Activated T-cell treated with anti-CD3 and anti-CD28 coated beads, Interleukin-2, amount 50 U/mL, for 4 hours (primary cell): ENCODE measurements at regions not wholly inside any gene's neighbourhood (a gene's known extent, or its start where the extent isn't known, plus 50 kb on each side); places are given as distances from the start of the nearest gene placed in this dataset.

Experiments
- ATAC-seq, 2 donors: fragments of 200-7000 bp; cut with Tn5 transposase; one replicate each; pipeline ENCODE4 v1.10.0; 2021
- DNase-seq: peaks from one replicate; pipeline ENCODE4 v3.0.0-alpha.2; 2020
- H3K27me3 Mint-ChIP-seq: one replicate; pipeline ENCODE4 v1.8.0; 2021; ENCODE audit warnings: low read depth, mixed read lengths
- H3K36me3 Mint-ChIP-seq: one replicate; pipeline ENCODE4 v1.8.0; 2022; ENCODE audit warnings: mixed read lengths; ENCODE audit not compliant: insufficient read depth
- H3K4me1 Mint-ChIP-seq: one replicate; pipeline ENCODE4 v1.8.0; 2021; ENCODE audit warnings: low read depth, mixed read lengths
- H3K4me3 Mint-ChIP-seq: one replicate; pipeline ENCODE4 v1.8.0; 2021; ENCODE audit warnings: mild to moderate bottlenecking, moderate library complexity, mixed read lengths
- H3K9me3 Mint-ChIP-seq: one replicate; pipeline ENCODE4 v1.8.0; 2021; ENCODE audit warnings: mixed read lengths

DNA sequence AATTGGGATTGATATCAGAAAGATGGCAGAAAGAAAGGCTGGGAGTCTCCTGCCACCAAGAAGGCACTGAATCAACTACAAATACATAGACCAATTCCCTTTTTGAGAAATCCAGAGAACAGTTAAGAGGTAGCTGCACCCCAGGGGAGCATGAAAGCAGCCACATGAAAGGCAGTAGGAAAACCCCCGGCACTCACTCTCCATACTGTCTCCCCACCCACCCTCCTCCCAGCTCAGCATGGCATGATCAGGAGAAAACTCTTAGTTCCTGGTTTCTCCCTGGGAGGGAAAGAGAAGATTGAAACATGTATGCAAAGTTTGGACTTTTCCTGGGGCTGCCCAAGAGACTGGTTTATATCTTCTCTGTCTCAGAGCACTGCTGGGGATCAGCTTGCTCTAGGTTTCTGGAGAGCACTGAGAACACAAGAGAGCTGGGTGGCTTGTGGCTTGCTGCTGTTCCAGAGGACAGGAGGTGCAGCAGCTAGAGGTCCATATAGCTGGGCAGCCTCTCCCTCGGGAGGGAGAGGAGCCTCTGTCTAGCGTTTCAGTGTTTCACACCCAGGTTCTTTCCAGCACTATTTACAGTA is 305.7 kb downstream of the PDGFC start:
- H3K4me1 Mint-ChIP-seq: no peaks in the 10 kb centered on the region
- H3K9me3 Mint-ChIP-seq: peaks cover 4% of the 10 kb centered on the region
- no peak overlapping the region for H3K4me3 Mint-ChIP-seq
- no peak for DNase-seq
- no peaks in the 10 kb centered on the region for H3K36me3 Mint-ChIP-seq
- no peaks in the 10 kb centered on the region for H3K27me3 Mint-ChIP-seq
- no peak for ATAC-seq

DNA sequence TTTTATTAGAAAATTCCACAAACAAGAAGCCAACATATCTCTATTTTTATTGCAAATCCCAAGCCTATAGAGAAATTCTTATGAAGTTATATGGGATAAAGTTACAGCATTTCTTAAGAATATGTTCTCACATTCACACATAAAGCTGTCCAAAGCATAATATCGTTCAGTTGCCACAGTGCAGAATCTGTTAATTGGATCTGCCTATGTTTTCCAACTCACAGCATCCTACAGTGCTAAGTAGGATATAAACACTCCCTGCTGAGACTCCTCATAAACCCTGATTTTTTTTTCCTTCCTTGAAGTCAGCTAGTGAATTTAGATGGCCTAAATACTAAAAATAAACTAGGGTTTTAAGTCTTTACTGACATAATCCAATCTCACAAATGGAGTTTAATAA is 307.9 kb downstream of the PDGFC start:
- H3K27me3 Mint-ChIP-seq: no peaks in the 10 kb centered on the region
- no peaks in the 10 kb centered on the region for H3K36me3 Mint-ChIP-seq
- H3K4me1 Mint-ChIP-seq: no peaks in the 10 kb centered on the region
- DNase-seq: no peak
- ATAC-seq: no peak
- peaks cover 8% of the 10 kb centered on the region for H3K9me3 Mint-ChIP-seq
- H3K4me3 Mint-ChIP-seq: no peak overlapping the region

DNA sequence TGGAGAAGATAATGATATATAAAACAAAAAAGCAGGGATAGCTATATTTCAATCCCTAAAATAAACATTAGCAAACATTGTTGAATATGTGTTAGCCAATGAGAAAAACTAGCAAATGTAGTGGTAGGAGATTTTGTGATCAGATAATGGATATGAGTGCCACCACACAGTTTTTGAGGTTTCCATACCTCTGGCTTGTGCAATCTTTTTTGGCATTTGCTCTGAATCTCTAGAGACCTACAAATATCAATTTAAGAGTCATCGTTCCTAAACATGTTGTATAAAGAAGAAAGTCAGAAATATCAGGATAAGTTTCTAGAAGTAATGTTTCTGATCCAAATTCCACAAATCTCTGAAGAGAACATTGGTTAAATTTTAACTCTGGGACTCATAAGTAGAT is 308.7 kb downstream of the PDGFC start:
- peaks cover 8% of the 10 kb centered on the region for H3K9me3 Mint-ChIP-seq
- ATAC-seq: no peak
- DNase-seq: no peak
- no peaks in the 10 kb centered on the region for H3K4me1 Mint-ChIP-seq
- no peaks in the 10 kb centered on the region for H3K36me3 Mint-ChIP-seq
- no peaks in the 10 kb centered on the region for H3K27me3 Mint-ChIP-seq
- H3K4me3 Mint-ChIP-seq: no peak overlapping the region

DNA sequence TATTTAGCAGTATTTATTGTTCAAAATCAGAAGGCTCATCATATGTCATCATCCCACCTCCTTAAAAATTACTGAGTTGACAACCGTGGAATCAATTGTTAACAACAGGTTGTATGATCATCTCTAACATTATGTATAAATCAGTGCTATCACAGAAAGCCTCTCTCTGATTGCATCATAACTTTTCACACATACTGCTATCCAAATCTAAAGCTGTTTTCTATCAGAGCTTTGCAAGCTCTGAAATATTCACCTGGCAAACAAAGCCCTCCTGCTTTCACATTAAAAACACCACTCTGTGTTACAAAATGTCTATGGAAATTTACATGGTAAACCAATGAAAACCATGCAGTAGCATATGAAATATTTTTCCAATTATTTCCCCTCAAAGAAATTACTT is 310.0 kb downstream of the PDGFC start:
- Mint-ChIP-seq H3K4me3 (no peak overlapping the region), H3K9me3 (peaks cover 13% of the 10 kb centered on the region), H3K36me3 (no peaks in the 10 kb centered on the region), H3K27me3 (no peaks in the 10 kb centered on the region), H3K4me1 (no peaks in the 10 kb centered on the region)
- DNase-seq: no peak
- no peak for ATAC-seq

DNA sequence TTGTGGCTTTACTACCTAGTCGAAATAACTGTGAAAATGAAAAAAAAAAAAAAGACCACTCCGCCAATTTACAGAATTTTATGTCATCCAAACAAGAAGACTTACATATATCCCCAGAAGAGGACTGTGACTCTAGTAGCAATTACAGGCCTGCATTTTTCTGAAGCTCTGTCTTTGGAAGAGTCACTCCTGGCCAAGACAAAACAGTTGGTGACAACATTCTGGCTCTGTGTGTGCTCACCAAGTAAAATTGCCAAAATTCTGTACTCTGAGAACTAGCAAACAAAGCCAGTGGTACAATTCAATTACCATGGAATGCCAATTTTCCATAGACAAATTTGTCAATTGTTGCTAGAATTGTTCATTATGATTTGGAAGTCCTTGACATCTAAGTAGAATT is 311.1 kb downstream of the PDGFC start:
- H3K36me3 Mint-ChIP-seq: no peaks in the 10 kb centered on the region
- H3K9me3 Mint-ChIP-seq: peaks cover 9% of the 10 kb centered on the region
- no peak overlapping the region for H3K4me3 Mint-ChIP-seq
- DNase-seq (no peak), ATAC-seq (no peak)
- no peaks in the 10 kb centered on the region for H3K4me1 Mint-ChIP-seq
- no peaks in the 10 kb centered on the region for H3K27me3 Mint-ChIP-seq

DNA sequence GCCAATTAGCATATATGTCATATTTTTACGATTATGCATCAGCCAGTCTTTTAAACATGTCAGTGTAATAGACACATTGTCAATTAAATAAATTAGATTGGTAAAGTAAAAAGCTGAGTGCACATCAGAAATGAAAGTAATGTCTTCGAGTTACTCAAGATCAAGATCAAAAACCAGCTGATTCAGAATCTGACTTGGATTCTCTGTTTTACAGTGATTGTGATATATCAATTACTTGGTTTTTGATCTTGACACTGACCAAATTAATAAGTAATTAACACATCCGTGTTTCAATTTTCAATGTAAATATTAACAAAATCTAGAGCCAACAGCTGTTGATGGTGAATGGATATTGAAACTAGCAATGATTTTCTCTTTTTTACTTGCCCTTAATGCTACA is 311.6 kb downstream of the PDGFC start:
- no peak overlapping the region for H3K4me3 Mint-ChIP-seq
- peaks cover 9% of the 10 kb centered on the region for H3K9me3 Mint-ChIP-seq
- no peaks in the 10 kb centered on the region for H3K4me1 Mint-ChIP-seq
- no peak for ATAC-seq
- no peaks in the 10 kb centered on the region for H3K27me3 Mint-ChIP-seq
- no peaks in the 10 kb centered on the region for H3K36me3 Mint-ChIP-seq
- DNase-seq: no peak

DNA sequence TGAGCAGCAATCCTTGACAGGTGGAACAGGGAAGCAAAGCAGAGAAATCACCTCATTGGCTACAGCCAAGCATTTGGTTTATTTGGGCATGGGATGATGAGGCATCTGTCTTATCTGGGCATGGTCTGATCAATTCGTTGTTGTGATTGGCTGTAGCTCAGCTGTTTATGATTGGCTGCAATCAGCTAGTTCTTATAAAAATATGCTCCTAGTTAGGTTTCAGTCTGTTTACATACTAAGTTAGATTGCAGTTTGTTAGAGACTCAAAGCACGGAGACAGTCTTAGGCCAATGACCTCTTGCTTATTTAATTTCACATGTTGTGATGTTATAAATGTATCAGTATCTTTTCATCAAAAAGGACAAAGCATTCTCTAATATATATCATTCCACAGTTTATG is 312.0 kb downstream of the PDGFC start:
- ATAC-seq (no peak), DNase-seq (no peak)
- Mint-ChIP-seq H3K27me3 (no peaks in the 10 kb centered on the region), H3K4me3 (no peak overlapping the region), H3K4me1 (no peaks in the 10 kb centered on the region), H3K36me3 (no peaks in the 10 kb centered on the region), H3K9me3 (peaks cover 9% of the 10 kb centered on the region)

DNA sequence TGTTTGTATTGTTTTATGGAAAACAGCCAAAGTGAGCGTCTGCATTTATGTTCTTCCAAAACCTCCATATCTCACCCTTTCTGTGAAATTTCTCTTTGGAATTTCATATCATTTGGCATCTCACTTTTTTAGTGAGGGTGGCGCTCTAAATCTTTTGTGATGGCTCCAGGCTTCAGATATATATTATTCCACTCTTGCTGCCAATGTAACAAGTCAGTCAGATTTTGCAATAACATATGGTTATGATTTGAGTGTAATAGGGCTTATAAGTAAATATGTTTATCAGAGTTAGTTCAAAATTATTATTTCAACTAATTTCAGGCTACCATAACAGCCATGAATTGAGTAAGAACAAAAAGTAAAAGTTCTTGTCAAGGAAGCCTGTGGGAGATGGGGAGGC is 314.7 kb downstream of the PDGFC start:
- H3K9me3 Mint-ChIP-seq: peaks cover 14% of the 10 kb centered on the region
- DNase-seq (no peak), ATAC-seq (no peak)
- no peaks in the 10 kb centered on the region for H3K36me3 Mint-ChIP-seq
- H3K27me3 Mint-ChIP-seq: no peaks in the 10 kb centered on the region
- no peaks in the 10 kb centered on the region for H3K4me1 Mint-ChIP-seq
- H3K4me3 Mint-ChIP-seq: no peak overlapping the region

DNA sequence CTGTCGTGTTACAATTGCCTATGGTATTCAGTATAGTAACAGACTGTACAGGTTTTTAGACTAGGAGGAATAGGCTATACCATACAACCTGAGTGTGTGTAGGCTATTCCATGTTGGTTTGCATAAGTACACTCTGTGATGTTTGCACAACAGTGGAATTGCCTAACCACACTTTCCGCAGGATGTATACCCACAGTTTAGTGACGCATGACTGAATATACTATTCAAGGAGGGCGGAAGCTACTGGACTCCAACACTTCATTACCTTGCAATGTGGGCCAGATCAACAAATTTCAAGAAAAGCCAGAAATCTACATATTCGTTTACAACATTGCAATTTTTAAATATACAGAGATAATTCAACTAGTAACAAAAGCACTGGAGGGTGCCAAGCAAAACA is 317.2 kb downstream of the PDGFC start:
- no peaks in the 10 kb centered on the region for H3K27me3 Mint-ChIP-seq
- H3K9me3 Mint-ChIP-seq: peaks cover 20% of the 10 kb centered on the region
- no peaks in the 10 kb centered on the region for H3K36me3 Mint-ChIP-seq
- H3K4me1 Mint-ChIP-seq: no peaks in the 10 kb centered on the region
- DNase-seq: no peak
- H3K4me3 Mint-ChIP-seq: no peak overlapping the region
- ATAC-seq: no peak

DNA sequence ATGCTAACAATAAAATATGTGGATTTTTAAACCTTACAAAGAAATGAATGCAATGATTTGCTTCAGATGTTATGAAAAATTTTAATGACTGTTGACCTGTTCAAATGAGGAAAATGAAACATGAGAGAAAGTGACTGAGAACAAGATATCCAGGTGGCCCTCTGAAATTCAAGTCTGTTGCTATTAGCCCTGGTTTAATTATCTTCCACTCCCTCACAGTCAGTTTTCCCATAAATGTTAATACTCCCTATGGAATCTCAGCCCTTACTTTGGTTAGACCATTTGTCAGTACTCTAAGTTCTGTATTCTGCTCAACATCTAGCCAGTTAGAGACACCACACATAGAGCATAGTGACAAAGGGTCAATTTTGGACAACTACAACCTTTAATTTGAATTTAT is 327.8 kb downstream of the PDGFC start:
- H3K4me3 Mint-ChIP-seq: no peak overlapping the region
- no peaks in the 10 kb centered on the region for H3K4me1 Mint-ChIP-seq
- no peak for DNase-seq
- no peaks in the 10 kb centered on the region for H3K27me3 Mint-ChIP-seq
- H3K36me3 Mint-ChIP-seq: no peaks in the 10 kb centered on the region
- no peak for ATAC-seq
- H3K9me3 Mint-ChIP-seq: peaks cover 10% of the 10 kb centered on the region

DNA sequence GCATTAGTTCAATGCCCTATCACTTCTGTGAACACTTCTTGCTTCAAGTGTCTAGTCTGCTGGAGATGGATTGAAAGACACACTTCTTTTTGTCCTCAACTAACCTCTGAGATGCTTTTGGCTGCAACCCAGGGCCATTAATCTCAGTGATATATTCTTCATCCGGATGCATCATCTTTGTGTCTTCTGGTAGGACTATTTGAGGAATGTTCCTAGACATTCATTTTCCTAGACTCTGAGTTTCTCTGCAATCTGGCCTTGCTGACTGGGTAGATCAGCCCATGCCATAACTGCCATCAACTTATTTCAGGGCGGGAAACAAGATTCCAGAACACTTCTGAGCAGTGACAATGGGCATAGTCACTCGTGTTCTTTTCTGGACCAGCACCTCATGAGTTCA is 329.4 kb downstream of the PDGFC start:
- DNase-seq: no peak
- Mint-ChIP-seq H3K36me3 (no peaks in the 10 kb centered on the region), H3K4me3 (no peak overlapping the region), H3K4me1 (no peaks in the 10 kb centered on the region), H3K9me3 (peaks cover 9% of the 10 kb centered on the region), H3K27me3 (no peaks in the 10 kb centered on the region)
- no peak for ATAC-seq

DNA sequence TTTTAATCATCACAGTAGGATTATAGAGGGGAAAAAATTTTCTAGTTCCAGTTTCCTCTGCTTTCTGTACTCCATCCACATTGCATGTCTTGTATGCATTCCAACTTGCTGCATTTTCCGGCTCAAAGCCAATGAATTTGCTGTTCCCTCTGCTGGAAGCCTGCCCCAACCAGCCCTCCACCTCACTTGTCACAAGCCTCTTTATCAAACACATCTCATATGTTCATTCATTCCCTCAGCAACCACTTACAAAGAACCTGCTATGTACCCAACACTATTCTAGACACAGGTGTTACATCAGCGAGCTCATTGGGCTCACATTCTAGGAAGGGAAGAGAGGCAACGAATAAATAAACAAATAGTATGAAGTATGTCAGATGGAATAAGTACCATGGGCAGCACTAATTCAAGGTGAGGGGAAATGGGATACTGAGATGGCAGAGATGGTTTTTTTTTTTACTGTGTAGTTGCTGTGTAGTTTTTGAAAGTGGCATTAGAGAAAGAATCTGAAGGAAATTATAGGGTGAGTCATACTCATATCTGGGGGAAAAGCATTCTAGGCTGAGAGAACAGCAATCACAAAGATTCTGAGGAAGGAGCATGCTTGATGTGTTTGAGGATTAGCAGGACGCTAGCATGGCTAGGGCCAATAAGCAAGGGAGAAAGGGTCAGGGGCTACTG is 332.5 kb downstream of the PDGFC start:
- Mint-ChIP-seq H3K27me3 (no peaks in the 10 kb centered on the region), H3K4me3 (no peak overlapping the region), H3K36me3 (no peaks in the 10 kb centered on the region), H3K9me3 (peaks cover 5% of the 10 kb centered on the region), H3K4me1 (no peaks in the 10 kb centered on the region)
- DNase-seq (no peak), ATAC-seq (no peak)

DNA sequence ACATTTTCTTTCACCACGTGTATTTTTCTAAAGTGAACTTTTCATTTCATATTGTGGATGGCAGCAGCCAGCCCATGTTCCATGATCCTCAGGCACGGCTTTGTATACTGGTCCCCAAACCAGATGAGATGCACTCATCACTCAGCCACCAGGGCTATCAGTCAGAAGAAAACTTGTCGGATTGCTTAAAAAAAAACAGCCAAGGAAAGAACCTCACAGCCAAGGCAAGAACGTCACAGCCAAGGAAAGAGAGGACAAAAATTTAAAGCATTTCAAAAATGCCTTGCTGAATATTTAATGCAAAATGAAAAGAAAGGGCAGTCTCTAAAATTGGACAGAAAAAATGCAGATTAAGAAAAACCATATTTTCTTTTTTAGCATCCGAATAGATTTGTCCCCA is 333.3 kb downstream of the PDGFC start:
- Mint-ChIP-seq H3K4me3 (no peak overlapping the region), H3K36me3 (no peaks in the 10 kb centered on the region), H3K4me1 (no peaks in the 10 kb centered on the region), H3K27me3 (no peaks in the 10 kb centered on the region), H3K9me3 (peaks cover 5% of the 10 kb centered on the region)
- no peak for ATAC-seq
- DNase-seq: no peak

DNA sequence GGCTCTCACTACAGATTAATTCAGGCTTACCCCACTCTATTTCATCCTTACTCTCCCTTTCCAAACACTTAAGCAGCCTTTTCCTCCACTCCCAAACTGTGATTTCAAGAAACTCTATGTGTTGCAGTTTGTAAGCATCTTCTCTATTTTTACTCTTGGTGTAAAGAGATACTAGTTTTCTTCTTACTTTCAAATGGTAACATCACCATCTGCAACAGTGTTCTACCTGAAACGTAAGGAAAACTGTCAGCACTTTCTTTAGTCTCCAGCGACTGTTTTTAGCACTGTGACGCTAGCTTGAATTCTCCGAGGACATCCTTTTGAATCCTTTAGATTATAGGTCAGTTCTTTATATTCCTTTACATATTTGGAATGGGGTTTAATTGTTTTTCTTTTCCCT is 335.2 kb downstream of the PDGFC start:
- ATAC-seq (no peak), DNase-seq (no peak)
- Mint-ChIP-seq H3K27me3 (no peaks in the 10 kb centered on the region), H3K4me1 (no peaks in the 10 kb centered on the region), H3K36me3 (no peaks in the 10 kb centered on the region), H3K4me3 (no peak overlapping the region), H3K9me3 (peaks cover 8% of the 10 kb centered on the region)

DNA sequence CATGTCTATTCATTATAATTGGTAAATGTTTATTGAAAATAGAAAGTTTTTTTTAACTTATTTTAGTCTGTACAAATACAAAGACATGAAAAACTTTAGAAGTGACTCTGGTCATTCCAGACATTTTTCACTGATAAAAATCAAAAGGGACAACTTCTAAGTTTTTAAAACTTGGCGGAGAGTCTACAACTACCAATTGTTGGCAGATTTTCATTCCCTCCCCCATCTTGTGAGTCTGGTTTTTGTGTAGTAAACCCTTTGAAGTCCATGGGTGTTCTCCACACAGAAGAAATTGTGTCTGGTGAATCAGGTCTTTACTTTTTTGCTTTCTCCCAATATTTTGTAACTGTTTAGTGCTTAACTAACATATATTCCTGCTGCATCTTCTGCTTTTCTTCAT is 336.5 kb downstream of the PDGFC start:
- DNase-seq (no peak), ATAC-seq (no peak)
- Mint-ChIP-seq H3K36me3 (no peaks in the 10 kb centered on the region), H3K4me3 (no peak overlapping the region), H3K4me1 (no peaks in the 10 kb centered on the region), H3K27me3 (no peaks in the 10 kb centered on the region), H3K9me3 (peaks cover 8% of the 10 kb centered on the region)
